ENCODE measurements at regions not wholly inside any gene's neighbourhood (a gene's known extent, or its start where the extent isn't known, plus 50 kb on each side); places are given as distances from the start of the nearest gene placed in this dataset.
A peak's percentile ranks its signal among the peaks of the same experiment; 100 is the strongest.
"Not testable (repeated sequence)": the region's sequence is repeated elsewhere in the genome, so short reads cannot be mapped to it uniquely, and the experiment has no call there.

DNA sequence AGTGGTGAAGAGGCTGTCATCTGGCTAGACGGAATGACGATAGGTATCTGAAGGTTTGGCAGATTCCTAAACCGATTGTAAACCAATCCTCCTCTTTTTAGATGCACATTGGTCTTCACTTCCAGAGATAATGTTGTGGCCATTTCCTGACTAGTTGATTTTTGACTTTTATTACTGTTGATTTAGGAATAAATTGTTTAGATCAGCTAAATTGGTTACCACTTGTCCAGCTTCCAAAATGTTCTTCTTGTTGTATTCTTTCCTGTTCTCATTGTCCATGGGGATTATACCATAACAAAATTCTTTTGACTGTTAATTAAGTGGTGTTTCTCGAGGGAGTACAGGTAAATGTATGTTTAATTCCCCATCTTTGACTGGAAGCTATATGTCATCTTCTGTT is 119.7 kb downstream of the MACROH2A1 start:
- no peak for DNase-seq

DNA sequence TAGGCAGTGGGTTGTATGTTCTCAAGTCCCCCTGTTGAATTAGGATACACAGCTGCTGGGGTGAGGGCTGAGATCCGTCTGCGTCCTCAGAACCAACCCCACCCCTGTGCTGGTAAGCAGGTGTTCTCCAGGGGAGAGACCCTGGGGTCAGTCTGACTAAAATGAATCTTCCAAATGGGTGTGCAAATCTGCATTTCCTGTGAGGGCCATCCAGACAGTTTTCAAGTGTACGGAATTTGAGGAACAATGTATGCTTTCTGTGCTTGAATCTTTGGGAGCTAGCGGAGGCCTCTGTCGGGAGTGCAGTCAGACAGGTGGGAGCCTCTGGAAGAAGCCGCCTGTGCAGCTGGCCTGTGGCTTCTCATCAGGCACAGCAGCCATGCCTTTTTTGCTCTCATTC is 122.9 kb downstream of the MACROH2A1 start:
- DNase-seq: no peak

DNA sequence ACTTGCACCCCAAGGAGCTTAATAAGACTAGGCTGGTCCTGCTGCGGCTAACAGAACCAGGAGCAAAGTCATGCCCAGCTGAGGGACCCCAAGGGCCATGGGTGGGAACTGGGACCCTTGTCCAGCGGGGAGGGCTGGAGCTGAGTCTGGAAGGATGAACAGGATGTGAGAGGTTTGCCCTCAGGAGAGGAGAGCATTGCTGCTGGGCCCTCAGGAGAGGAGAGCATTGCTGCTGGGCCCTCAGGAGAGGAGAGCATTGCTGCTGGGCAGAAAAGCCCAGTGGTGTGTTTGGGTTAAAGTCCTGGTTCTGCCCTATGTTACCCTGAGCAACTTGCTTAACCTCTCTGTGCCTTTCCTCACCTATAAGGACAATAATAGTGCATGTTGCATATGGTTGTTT is 125.8 kb downstream of the MACROH2A1 start:
- no peak for DNase-seq

DNA sequence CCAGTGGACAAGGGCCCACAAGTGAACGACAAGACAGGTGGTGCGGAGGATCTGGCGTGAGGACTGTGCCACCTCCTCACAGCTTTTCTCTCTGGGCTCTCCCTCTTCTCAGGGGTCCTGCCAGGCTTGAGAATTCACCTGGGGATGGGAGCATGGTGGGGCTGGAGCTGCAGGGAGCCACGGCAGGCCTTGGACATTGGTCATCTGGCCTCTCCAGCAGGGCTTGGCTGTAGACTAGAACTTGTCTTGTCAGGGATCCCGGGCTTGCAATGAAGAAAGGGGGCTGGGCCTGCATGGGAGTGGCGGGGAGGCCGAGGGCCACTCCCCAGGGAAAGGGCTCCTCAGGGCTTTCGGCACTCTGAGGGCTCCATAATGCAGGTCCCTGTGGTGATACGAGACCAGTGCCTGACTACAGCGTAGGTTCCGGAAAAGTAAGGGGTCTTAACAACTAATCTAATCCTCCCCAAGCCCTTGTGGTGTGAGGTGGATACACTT is 126.7 kb downstream of the MACROH2A1 start:
- DNase-seq: no peak

DNA sequence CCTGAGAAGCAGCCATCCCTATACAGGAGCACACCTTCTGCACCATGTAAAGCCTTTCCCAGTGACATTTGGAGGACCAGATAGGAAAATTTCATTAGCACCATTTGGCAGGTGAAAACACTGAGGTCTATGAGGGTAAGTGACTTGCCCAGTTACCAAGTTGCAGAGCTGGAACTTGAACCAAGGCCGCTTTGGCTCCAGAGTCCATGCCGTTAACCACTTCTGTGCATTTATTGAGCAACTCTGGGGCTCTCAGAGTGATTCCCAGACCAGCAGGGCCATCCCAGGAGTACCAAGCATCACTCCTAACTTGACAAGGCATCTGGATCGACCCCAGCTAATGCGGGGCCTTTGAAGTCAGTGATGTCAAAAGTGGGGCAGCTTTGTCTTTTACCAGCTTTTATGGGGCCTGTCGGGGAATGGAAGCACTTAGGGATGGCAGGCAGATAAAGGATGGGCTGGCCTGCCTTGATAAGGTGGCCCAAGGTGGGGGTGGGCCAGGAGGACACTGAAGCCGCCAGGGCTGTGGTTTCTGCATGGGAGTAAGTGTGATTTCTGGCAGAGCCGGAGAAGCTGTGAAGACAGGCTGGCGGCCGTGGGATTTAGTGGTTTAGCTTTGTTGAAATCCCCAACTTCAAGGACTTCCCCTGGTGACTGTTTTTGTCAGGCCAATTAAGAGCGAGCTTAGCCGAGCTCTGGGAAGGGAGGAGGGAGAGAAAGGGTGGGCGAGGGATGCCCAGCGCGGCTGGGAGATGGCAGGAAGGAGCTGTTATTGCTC is 127.3 kb downstream of the MACROH2A1 start:
- peak in 3 of 58 donors; percentile 12 to 21 (median 14) for DNase-seq

DNA sequence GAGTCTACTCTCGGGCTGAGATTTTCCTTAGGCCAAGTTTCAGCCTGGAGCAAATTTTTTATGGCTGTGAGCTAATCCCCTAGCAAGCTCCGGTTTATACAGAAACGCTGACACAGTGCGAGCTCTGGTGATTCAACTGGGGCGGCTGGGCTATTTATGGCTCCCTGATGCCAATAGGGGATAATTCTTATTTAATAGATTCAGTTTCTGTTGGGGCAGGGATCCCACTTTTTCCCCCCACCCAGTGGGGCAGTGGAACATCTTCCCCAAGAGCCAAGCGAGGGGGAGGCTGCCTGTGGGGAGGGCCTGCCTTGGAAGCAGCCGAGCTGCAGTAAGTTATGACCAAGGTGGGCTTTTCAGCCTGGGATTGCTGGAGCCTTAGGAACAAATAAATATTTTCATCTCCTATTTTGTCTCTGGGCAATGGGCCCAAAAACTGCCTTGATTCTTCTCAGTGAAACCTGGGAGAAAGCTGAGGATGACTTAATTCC is 129.1 kb downstream of the MACROH2A1 start:
- DNase-seq: no peak

DNA sequence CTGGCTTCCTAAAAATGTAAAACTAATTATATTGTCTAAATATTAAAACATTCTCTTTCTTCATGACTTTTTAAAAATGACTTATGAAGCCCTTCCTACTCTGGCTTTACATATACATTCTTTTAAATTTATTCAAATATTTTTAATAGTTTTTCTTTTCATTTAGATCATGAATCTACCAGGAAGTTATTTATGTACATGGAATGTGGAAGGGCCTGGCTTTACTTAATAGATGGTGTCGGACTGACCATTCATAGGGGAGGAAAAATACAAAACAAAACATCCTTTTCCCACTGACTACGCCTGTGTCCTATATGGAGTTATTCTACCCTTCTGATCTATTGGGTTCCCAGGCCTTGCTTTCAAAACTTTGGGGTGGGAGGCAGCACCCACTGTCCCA is 129.8 kb downstream of the MACROH2A1 start:
- no peak for DNase-seq

DNA sequence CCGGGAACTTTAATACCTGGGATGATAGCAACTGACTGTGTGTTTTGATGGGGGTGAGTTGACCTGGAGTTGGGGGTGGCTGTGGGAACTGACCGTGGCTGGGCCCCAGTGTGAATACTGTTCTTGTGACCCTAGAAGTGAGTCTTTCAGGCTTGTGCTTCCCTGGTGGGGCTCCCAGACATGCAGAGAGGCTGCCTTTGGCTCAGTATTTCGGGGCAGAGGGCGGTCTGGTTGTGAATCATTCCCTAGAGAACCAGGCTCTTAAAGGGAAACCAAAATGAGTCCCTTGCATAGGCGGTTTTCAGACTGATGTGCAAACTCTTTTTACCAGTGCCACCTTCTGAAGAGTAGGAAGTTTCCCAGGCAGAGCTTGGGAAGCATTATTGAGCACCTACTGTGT is 132.1 kb downstream of the MACROH2A1 start:
- DNase-seq: no peak

DNA sequence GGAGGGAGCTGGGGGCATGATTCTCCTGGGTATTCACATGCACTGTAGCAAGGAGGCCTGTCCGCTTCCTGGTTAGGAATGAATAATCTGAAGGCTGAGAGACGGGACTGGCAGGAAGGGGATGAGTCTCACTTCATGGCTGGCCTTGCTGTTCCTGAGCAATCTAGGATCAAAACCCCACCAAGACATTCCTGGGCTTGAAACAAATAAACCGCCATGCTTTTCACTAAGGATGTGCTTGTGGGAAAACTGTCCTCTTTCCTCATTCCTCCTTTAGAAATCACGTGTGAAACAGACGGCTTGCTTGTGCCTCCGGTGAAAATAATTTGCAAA is 132.8 kb downstream of the MACROH2A1 start:
- no peak for DNase-seq

DNA sequence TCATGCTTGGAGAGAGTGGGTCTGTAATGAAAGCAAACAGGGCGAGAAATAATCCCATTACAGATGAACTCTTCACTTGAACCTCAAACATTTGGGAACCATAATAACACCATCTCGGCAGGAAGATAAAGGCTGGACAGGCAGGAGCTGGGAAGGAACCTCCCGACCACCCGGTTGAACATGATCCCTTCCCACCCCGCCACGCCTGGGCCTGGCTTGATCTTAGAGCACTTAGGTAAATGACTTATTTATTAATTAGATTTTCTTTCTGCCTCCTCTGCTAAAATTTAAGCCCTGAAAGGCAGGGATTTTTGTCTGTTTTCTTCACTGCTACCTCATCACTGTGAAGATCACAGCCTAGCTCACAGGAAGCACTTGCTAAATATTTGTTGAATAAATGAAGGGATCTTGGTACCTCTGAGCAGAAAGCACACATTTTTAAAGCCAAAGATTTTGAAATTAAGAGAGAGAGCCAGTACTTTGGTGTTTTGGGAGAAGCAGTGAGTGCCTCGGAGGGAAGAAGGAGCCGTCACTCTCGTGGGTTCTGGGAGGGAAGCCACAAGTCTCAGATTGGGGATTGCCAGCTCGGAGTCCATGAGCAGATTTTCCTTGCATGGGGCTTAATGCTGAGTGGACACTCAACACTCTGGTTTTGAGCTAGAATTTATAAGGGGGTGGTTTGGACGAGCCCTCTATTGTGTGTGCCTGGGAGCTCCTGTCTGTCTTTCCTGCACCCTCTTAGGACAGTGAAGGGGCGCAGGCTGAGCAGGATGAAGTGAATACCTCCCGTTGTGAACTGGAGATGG is 133.3 kb downstream of the MACROH2A1 start:
- DNase-seq: no peak

DNA sequence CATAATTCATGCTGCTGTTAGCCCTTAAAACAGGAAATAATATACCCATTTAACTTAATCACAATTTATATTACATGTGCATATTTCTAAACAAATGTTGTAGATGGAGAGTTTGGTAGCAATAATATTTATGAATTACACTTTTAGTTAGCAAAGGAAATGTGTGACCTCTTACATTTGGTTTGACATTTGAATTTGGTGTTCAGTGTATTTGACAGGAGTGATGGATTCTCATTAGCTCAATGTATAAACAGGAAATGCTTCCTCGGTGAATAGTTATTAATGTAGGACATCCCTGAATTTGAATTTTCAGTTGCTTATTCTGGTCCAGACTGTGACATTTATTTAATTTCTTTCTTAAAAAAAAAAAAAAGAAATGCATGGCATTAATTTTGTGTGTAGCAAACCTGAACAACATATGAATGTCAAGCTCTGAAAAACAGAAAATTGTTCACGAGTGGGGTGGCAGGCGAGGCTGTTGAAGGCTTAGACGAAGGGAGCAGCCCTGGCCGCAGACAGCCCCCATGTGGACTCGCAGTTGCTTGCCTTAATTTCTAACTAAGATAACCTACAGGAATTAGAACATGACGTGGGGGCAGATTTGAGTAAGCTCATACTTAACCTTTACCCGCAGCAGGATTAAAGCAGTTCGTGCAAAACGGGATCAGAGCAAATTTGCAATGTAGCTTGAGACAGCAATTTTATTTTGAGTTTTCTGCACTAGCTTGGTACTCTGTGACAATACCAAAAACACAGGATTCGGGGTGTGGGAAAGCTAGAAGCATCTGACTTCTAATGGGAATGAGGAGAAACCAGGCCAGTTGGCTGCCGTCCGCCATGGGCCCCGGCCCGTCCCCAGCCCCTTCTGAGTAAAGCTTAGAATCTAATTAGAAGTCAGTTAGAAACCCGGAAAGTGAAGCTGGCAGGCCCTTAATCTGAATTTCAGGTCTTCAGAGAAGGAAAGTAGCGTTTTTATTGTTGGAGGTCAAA is 134.3 kb downstream of the MACROH2A1 start:
- no peak for DNase-seq

DNA sequence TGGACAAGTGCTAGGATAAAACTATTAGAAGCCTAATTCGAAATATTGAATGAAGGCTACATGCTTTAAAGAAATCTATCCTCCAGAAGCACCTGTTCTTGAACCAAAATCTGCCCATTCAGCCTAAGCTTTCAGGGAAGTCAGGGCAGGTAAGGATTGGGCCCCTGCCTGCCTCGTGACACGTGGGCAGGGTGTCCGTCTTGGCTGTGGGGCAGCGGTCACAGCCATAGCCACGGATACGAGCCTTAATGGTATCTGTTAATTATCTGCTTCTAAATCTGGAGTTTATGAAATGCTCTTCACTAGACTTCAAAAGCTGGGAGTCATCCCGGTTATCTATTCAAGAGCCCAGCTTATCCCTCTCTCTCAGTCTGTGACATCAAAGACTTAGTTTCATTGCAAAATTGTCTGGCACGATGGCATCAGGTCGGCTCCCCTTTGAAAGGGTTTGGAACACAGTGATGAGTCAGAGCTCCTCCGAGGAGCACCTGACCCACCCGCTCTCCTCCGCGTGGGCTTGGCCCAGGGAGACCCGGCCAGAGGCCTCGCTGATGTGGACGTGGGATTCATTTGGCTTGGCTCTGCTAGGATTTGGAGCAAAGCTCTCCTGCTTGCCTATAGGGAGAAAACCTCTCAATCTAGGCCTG is 135.9 kb downstream of the MACROH2A1 start:
- no peak for DNase-seq

DNA sequence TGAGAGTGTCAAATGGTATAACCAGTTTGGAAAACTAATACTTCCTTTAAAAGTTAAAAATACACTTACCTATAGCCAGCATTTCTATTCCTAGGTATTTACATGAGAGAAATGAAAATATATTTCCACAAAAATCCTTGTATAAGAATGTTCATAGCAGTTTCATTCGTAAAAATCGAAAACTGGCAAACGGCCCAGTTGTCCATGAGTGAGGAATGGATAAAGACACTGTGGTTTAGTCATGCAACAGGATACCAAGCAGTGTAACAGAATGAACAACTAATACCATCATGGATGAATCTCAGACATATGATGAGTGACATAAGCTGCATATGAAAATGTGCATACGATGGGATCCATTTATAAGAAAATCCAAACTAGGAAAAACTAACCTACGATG is 136.7 kb downstream of the MACROH2A1 start:
- no peak for DNase-seq

DNA sequence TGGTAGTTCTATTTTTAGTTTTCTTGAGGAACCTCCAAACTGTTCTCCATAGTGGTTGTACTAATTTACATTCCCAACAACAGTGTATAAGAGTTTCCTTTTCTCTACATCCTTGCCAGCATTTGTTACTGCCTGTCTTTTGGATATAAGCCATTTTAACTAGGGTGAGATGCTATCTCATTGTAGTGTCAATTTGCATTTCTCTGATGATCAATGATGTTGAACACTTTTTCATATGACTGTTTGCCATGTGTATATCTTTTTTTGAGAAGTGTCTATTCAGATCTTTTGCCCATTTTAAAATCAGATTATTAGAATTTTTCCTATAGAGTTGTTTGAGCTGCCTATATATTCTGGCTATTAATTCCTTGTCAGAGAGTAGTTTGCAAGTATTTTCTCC is 138.9 kb downstream of the MACROH2A1 start:
- not testable (repeated sequence) for DNase-seq

DNA sequence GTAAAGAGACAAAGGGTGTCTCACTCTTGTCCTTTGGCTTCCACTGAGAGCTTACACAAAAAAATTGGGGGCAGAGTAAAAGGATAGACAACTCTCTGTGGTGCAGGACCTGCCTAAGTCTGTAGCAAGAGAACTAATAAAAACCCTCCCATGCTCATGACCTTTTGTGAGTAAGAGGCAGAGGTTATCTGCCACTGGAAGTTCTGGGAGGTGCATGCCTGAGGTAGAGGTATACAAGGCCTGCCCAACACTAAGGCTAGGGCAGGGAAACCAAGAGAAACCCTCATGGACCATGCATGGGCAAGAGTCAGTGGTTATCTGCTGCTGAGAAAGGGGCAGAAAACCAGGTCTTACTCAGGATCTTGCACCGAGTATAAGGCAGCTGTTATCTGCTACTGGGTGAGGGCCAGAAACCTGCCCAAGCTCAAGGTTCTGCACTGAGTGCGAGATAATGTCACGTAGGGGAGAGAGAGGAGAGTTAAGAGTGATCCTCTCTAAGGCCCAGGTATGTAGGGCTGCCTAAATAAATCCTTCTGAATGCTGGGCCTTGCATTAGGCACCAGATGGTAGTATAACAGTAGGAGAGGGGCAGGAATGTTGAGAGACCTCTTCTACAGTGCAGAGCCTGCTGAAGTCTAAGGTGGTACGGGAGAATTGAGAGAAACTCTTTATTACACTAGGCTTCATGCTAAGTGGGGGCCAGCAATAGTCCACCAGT is 143.4 kb downstream of the MACROH2A1 start:
- no peak for DNase-seq

DNA sequence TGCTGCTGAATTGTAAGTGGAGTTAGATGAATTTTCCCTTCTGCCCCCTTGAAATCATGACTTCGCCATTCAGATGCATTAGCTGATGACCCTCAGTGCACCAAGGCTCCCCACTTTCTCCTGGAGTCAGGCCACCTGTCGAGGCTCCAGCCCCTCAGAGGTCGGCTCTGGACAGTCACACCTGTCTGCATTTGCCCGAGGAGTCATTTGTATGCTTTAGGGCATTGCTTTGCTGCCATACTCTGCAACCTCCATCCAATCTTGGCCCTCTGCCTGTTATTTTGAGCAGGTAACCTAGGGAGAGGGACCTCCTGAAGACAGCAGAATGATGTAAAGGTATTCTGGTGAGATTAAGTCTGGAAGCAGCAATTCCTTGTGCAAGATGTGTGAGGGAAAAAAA is 144.8 kb downstream of the MACROH2A1 start:
- DNase-seq: no peak

DNA sequence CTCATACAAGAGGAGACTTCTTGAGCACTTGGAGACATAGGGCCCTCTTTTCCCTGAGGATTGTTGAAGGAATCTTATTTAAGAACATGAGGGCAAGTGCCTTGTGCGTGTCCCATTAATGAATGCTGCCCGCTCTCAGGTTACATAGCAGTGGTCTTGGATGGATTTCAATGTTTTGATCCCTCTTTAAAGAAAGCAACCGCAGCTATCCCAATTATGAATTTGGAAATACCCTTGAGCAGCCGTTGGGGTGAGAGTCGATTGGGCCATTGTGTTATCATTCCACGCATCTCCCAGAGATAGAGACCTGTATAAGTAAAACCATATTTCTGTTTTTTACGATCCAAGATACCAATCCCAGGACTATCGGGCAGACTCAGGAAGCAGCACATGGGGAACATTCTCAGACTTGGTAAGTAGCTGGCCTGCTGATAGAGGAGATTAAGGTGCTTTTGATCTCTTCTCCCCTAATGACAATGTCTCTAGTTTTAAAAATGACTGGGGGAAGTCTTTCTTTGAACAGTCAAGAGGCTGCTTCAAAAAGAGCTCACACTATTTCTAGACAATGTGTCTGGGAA is 145.3 kb downstream of the MACROH2A1 start:
- DNase-seq: no peak

DNA sequence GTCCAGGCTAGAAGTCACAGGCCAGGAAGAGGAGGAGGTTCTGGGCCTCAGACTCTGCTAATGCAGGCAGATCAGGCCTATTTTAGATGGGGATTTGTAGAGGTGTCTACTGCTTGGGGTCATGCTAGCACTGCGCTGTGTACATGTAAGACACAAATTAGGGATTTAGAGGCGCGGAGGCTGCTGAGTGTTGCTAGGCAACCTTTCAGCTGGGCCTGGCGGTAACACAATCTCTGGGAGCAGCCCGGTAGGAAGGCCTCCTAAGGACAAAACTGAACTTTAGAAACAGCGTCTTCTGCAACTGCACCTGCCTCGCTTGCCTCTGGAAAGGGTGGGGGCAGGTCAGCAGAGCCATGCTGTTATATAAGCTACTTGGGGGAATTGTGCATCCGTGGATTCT is 147.9 kb downstream of the MACROH2A1 start:
- peak in 6 of 58 donors; percentile 18 to 38 (median 31) for DNase-seq

DNA sequence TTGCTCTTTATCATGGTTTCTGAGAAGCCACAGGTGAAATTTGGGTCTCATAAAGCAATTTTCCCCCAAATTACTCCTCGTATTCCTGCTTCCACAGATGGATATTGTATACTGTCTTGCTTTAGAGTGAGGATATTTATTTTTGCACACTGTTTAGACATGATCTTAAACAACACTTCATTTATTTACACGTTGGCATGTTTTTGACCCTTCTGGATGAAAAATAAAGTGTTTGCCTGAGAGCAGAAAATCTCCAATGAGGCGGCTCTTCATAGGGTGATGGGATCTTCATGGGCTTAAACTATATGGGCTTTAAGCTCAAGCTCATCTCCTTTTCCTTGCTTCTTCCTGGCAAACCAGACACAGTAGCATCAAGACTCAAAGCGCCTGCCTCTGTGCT is 148.4 kb downstream of the MACROH2A1 start:
- no peak for DNase-seq

DNA sequence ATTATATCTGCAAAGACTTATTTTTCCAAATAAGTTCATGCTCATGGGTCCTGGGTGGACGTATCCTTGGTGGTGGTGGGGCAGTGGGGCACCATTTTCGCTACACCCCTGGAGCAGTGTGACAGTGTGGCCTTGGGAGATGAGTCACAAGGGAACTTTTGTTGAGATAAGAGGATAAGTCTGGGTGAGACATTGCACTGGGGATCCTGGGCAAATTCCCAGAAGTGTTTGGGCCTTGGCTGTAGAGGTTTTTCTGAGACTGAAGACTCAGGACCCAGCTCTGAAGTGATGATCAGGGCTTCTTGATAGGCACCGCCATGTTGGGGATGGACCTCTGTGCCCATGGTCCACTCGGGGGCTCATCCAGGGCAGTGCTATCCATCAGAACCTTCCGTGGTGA is 149.4 kb downstream of the MACROH2A1 start:
- DNase-seq: no peak

Data from anterior cingulate cortex (tissue), 58 donors.